H1 (cell line): ENCODE measurements at regions not wholly inside any gene's neighbourhood (a gene's known extent, or its start where the extent isn't known, plus 50 kb on each side); places are given as distances from the start of the nearest gene placed in this dataset.

Experiments
- ATF3 ChIP-seq: IDR thresholded peaks from 2 replicates; pipeline ENCODE4 v1.6.1; 2011; ENCODE audit warnings: low read depth, mild to moderate bottlenecking, low read length; ENCODE audit not compliant: insufficient read depth
- EGR1 ChIP-seq: IDR thresholded peaks from 2 replicates; pipeline ENCODE4 v1.6.1; 2011; ENCODE audit warnings: low read depth, low read length, borderline replicate concordance
- KDM5A ChIP-seq: fragments of 200-600 bp; IDR thresholded peaks from 2 replicates; pipeline ENCODE4 v1.7.1; 2012; ENCODE audit warnings: mild to moderate bottlenecking, low read length, inconsistent platforms, mixed read lengths
- SP1 ChIP-seq: IDR thresholded peaks from 2 replicates; pipeline ENCODE4 v1.6.1; 2011; ENCODE audit warnings: low read depth, low read length
- SUZ12 ChIP-seq: fragments of 200-600 bp; sonication (generic); IDR thresholded peaks from 2 replicates; pipeline ENCODE4 v1.6.1; 2012; ENCODE audit warnings: mild to moderate bottlenecking, inconsistent platforms, low read length, moderate library complexity, mixed read lengths
- ZNF274 ChIP-seq: IDR thresholded peaks from 2 replicates; pipeline ENCODE4 v1.7.0; 2012; ENCODE audit warnings: low read length, borderline replicate concordance; ENCODE audit errors: extremely low read depth
- TF ChIP-seq, protein P1 (sequence below), 3 experiments: IDR thresholded peaks; 1 replicate in 2 of 3; 2 replicates in 1 of 3; pipeline versions ENCODE4 v1.5.1 to v1.6.1; 2011; ENCODE audit warnings: low read length in 3 of 3, mild to moderate bottlenecking in 3 of 3, inconsistent platforms in 2 of 3, low read depth in 1 of 3, moderate library complexity in 1 of 3; ENCODE audit not compliant: insufficient read depth in 1 of 3; ENCODE audit errors: control extremely low read depth in 1 of 3
- TF ChIP-seq, protein P2 (sequence below): IDR thresholded peaks from 2 replicates; pipeline ENCODE4 v1.6.1; 2012; ENCODE audit warnings: low read length, inconsistent platforms

- TF ChIP-seq SP1: no peak
- TF ChIP-seq, protein P1, sequence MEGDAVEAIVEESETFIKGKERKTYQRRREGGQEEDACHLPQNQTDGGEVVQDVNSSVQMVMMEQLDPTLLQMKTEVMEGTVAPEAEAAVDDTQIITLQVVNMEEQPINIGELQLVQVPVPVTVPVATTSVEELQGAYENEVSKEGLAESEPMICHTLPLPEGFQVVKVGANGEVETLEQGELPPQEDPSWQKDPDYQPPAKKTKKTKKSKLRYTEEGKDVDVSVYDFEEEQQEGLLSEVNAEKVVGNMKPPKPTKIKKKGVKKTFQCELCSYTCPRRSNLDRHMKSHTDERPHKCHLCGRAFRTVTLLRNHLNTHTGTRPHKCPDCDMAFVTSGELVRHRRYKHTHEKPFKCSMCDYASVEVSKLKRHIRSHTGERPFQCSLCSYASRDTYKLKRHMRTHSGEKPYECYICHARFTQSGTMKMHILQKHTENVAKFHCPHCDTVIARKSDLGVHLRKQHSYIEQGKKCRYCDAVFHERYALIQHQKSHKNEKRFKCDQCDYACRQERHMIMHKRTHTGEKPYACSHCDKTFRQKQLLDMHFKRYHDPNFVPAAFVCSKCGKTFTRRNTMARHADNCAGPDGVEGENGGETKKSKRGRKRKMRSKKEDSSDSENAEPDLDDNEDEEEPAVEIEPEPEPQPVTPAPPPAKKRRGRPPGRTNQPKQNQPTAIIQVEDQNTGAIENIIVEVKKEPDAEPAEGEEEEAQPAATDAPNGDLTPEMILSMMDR (IDR thresholded peaks at IDR 0.05; ENCODE audit: control extremely low read depth in 1 of 3, insufficient read depth in 1 of 3, low read depth in 1 of 3, low read length in 3 of 3): no peak
- TF ChIP-seq SUZ12: no peak
- TF ChIP-seq, protein P2, sequence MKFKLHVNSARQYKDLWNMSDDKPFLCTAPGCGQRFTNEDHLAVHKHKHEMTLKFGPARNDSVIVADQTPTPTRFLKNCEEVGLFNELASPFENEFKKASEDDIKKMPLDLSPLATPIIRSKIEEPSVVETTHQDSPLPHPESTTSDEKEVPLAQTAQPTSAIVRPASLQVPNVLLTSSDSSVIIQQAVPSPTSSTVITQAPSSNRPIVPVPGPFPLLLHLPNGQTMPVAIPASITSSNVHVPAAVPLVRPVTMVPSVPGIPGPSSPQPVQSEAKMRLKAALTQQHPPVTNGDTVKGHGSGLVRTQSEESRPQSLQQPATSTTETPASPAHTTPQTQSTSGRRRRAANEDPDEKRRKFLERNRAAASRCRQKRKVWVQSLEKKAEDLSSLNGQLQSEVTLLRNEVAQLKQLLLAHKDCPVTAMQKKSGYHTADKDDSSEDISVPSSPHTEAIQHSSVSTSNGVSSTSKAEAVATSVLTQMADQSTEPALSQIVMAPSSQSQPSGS: no peak
- no peak for TF ChIP-seq ZNF274
- no peak for TF ChIP-seq KDM5A
- TF ChIP-seq EGR1: no peak
- TF ChIP-seq ATF3: no peak
Observed at GRCh38 chr16:54720259-54720658, 210.4 kb upstream of the IRX5 start.
